NT2/D1 (cell line): ENCODE measurements at regions not wholly inside any gene's neighbourhood (a gene's known extent, or its start where the extent isn't known, plus 50 kb on each side); places are given as distances from the start of the nearest gene placed in this dataset.
"Not testable (repeated sequence)": the region's sequence is repeated elsewhere in the genome, so short reads cannot be mapped to it uniquely, and the experiment has no call there.

Source experiments
- DNase-seq: peaks from one replicate; pipeline ENCODE4 v3.0.0-alpha.2; 2011; ENCODE audit warnings: low read depth, low spot score
- H3K27me3 ChIP-seq: 2 replicates; pipeline ENCODE4 v1.6.0; 2011; ENCODE audit warnings: mild to moderate bottlenecking; ENCODE audit not compliant: insufficient read length, insufficient read depth
- H3K36me3 ChIP-seq: 2 replicates; pipeline ENCODE4 v1.6.1; 2011; ENCODE audit warnings: mild to moderate bottlenecking, low read length, mixed read lengths; ENCODE audit not compliant: insufficient read depth, insufficient read length
- H3K4me1 ChIP-seq: 2 replicates; pipeline ENCODE4 v1.5.1; 2011; ENCODE audit not compliant: insufficient read depth, insufficient read length
- H3K4me3 ChIP-seq: 2 replicates; pipeline ENCODE4 v1.5.1; 2011; ENCODE audit warnings: low read depth; ENCODE audit not compliant: insufficient read length
- H3K9ac ChIP-seq: 2 replicates; pipeline ENCODE4 v1.6.0; 2011; ENCODE audit warnings: low read depth; ENCODE audit not compliant: insufficient read length
- H3K9me3 ChIP-seq: 2 replicates; pipeline ENCODE4 v1.5.1; 2011; ENCODE audit warnings: mild to moderate bottlenecking, low read length; ENCODE audit not compliant: insufficient read depth
- SUZ12 ChIP-seq: IDR thresholded peaks from 2 replicates; pipeline ENCODE4 v1.6.1; 2011; ENCODE audit not compliant: insufficient read length, insufficient read depth; ENCODE audit errors: extremely low read depth
- YY1 ChIP-seq: IDR thresholded peaks from 2 replicates; pipeline ENCODE4 v1.6.1; 2011; ENCODE audit not compliant: insufficient read length, insufficient read depth
- ZNF274 ChIP-seq: IDR thresholded peaks from 2 replicates; pipeline ENCODE4 v1.6.1; 2011; ENCODE audit warnings: mild to moderate bottlenecking, low read depth, low read length

DNA sequence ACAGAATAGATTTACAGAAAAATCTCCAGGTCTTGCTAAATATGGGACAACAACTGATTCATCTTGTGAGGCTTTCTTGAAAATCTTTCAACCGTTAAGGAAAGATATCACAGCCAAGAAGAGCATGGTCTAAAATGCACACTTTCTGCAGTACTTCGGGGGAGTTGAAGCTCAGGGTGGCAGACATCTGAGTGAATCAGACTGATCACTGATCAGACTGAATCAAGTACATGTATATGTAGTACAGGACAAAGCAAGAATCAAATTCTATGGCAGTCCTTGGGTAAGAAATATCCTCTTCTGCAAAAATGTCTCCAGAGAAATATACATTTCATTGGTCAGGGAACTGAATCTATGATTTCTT is 212.4 kb upstream of the SPAG17 start:
- H3K36me3 ChIP-seq, result no peaks in the 10 kb centered on the region
- H3K4me3 ChIP-seq, result no peak overlapping the region
- H3K4me1 ChIP-seq, result no peaks in the 10 kb centered on the region
- TF ChIP-seq ZNF274 (no peak), SUZ12 (no peak), YY1 (no peak)
- H3K9me3 ChIP-seq, result no peaks in the 10 kb centered on the region
- no peaks in the 10 kb centered on the region for H3K27me3 ChIP-seq
- no peak overlapping the region for H3K9ac ChIP-seq
- DNase-seq, result no peak

DNA sequence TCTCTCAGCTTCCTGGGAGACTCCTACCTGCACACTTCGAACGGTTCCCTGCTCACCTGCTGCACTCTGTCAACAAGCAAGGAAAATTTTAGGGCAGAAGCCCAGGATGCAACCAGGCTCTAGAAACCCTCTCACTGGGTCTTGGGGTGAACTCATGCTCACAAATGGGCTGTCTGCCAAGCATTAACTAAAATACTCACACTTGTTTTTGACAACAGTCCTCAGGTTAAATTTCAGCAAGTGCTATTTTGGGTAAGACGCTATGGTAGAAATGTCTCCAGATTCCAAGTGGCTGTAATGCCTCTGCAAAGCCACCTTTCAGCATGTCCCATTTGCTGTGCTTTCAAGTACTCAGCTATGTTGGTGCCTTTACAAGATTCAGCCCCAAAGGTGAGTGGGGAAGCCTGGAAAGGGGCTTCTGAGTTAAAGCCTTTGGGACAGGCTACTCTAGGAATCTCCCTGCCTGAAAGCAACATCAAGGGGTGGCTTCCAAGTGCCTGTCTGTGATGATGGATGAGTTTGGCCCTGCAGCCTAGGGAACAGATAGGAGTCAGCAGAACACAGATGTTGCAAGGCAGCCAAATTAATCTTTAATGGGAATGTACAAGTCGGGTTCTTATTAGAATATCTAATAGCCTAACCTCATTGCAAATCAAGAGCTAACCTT is 211.9 kb upstream of the SPAG17 start:
- no peaks in the 10 kb centered on the region for H3K36me3 ChIP-seq
- TF ChIP-seq SUZ12 (no peak), ZNF274 (no peak), YY1 (no peak)
- no peaks in the 10 kb centered on the region for H3K9me3 ChIP-seq
- H3K27me3 ChIP-seq, result no peaks in the 10 kb centered on the region
- no peak overlapping the region for H3K4me3 ChIP-seq
- no peaks in the 10 kb centered on the region for H3K4me1 ChIP-seq
- no peak for DNase-seq
- H3K9ac ChIP-seq, result no peak overlapping the region

DNA sequence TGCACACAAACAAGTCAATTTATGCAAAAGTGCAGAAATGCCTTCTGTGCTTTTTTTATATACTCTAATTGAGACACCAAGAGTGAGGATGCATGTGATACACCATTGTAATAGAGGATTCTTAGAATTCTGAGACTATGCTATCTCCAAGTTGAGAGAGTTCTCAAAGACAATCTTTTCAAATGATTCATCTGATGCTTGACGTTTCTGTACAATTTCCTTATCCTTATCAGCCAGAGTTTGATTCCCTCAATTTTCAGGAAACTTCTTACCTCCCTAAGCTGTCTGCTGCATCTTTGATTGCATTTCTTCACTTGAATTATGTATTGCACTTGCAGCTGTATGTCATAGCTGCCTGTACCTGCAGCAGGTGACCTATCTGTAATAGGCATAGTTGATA is 211.3 kb upstream of the SPAG17 start:
- Histone ChIP-seq H3K9me3 (no peaks in the 10 kb centered on the region), H3K27me3 (no peaks in the 10 kb centered on the region), H3K36me3 (no peaks in the 10 kb centered on the region), H3K9ac (no peak overlapping the region), H3K4me3 (no peak overlapping the region), H3K4me1 (no peaks in the 10 kb centered on the region)
- TF ChIP-seq SUZ12 (no peak), YY1 (no peak), ZNF274 (no peak)
- DNase-seq, result no peak

DNA sequence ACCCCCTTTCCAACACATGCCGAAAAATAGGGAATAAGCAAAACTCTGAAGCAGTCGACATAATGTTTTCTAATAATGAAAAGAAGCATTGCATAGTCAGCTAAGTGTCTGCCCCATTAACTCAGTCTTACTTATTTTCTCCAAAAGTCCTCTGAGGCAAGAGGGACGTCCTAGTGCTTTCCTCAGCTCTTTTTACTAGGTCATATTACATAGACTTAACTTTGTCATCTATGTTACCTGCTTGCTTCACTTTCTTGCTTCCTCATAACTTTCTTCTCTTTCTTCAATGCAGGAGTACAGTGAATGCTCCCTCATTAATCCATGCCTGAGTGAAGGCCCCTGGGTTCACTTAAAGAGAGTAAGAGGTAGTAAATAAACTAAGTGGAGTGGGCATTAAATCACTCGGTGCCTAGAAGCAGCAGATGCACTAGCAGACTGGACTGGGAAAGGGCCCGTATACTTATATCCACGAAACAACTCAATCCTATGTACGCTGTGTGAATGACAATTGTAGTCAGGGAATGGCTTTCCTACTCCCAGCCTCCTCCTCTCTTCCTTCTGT is 210.5 kb upstream of the SPAG17 start:
- Histone ChIP-seq H3K36me3 (no peaks in the 10 kb centered on the region), H3K9ac (no peak overlapping the region), H3K27me3 (no peaks in the 10 kb centered on the region), H3K4me1 (no peaks in the 10 kb centered on the region), H3K9me3 (no peaks in the 10 kb centered on the region), H3K4me3 (no peak overlapping the region)
- no peak for DNase-seq
- TF ChIP-seq ZNF274, result no peak
- TF ChIP-seq YY1, result no peak
- TF ChIP-seq SUZ12, result no peak

DNA sequence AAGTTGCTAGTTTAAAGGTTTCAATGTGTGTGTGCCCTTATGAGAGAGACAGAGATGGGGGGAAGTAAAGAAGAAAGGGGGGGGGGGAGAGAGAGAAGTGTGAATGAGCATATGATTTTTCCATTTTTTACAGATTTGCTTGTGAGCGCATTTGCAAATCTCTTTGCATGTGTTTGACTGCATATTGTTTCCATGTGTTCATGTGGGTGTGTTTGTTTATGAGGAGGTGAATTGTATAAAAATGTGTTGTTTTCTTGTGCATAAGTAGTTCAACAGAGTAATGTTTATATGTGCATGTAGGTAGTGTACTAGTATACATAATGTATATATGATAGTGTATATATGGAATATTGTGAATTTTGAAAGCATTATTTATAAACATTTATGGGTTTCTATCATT is 205.9 kb upstream of the SPAG17 start:
- H3K4me3 ChIP-seq, result no peak overlapping the region

DNA sequence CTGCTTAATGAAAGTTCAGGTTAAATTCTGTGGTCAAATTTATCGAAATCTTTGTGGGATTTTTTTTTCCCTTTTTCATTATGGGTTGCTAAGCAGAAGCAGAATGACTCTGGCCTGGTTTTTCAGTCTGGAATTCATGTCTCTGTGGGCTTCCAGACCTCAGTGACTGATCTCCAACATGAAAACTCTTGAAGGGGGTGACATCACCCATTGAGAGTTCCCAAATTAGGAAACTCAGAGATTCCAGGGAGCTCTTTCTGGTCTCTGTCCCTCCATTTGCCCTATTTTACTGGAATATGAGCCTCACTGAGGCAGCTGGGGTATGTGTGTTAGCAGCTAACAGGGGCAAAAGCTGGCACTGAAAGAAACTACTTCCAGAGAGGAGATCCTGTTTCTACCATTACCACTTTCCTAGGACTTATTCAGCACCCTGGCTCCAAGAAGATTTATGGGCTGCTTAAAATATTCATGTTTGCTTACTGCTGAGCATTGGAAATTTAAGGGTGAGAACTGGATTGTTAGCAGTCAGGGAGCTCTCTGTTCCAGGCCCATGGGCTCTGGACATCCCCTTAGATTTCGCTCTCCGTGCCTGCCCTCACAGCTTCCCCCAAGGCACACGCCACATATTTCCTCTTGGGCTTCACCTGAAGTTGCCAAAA is 203.4 kb upstream of the SPAG17 start:
- Histone ChIP-seq H3K4me3 (no peak overlapping the region), H3K9ac (no peak overlapping the region), H3K27me3 (no peaks in the 10 kb centered on the region), H3K36me3 (no peaks in the 10 kb centered on the region), H3K9me3 (no peaks in the 10 kb centered on the region), H3K4me1 (no peaks in the 10 kb centered on the region)
- no peak for DNase-seq
- TF ChIP-seq SUZ12 (no peak), YY1 (no peak), ZNF274 (no peak)

More for the DNA sequence above, 205.9 kb upstream of the SPAG17 start:
- H3K9me3 ChIP-seq, result no peaks in the 10 kb centered on the region
- no peaks in the 10 kb centered on the region for H3K27me3 ChIP-seq
- TF ChIP-seq YY1, result no peak
- TF ChIP-seq ZNF274, result no peak
- TF ChIP-seq SUZ12, result no peak
- no peaks in the 10 kb centered on the region for H3K4me1 ChIP-seq
- H3K9ac ChIP-seq, result no peak overlapping the region
- DNase-seq, result no peak
- H3K36me3 ChIP-seq, result no peaks in the 10 kb centered on the region

DNA sequence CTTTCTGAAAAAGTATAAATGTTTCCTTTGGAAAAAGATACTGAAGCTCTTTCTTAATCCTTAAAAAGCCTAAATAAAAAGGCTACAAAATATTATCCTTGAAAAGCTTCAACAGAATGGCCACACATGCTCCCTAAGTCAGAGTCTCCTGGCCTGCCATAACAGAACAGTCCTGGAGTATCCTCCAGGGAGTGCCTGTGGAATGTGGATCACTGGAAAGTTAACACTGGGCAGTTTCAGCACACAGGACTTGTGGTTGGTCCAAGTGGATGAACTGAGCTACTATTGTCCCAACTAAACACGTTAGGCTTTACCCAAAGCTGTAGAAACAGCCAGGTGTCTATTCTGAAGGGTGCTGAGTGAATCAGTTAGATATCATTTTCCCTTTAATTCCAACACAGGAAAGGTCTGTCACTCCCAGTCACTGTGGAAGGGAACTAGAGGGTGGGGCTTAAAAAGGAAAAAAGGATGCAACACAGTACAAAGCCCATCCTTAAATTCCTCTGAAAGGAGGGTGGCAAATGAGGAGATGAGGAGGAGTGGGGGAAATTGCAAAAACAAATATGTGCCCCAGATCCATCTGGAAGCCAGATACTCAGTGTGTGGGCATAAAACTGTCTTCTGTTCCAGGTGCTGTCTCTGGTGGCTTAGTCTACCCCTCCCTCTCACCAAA is 196.3 kb upstream of the SPAG17 start:
- Histone ChIP-seq H3K4me3 (no peak overlapping the region), H3K36me3 (no peaks in the 10 kb centered on the region), H3K9ac (no peak overlapping the region), H3K9me3 (peaks cover 10% of the 10 kb centered on the region; the same call in 1 of the 2 replicates), H3K27me3 (no peaks in the 10 kb centered on the region), H3K4me1 (no peaks in the 10 kb centered on the region)
- DNase-seq, result no peak
- no peak for TF ChIP-seq ZNF274
- no peak for TF ChIP-seq YY1
- no peak for TF ChIP-seq SUZ12

DNA sequence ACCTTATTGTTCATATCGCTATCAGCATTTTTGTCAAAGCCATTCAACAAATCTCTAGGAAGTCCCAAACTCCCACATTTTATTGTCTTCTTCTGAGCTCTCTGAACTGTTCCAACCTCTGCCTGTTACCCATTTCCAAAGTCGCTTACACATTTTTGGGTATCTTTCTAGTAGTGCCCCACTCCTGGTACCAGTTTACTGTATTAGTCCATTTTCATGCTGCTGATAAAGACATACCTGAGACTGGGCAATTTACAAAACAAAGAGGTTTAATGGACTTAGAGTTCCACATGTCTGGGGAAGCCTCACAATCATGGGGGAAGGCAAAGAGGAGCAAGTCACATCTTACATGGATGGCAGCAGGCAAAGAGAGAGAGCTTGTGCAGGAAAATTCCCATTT is 192.2 kb upstream of the SPAG17 start:
- H3K4me1 ChIP-seq, DNase-seq, H3K4me3 ChIP-seq, H3K36me3 ChIP-seq, H3K9ac ChIP-seq, H3K27me3 ChIP-seq: not testable (repeated sequence)
- H3K9me3 ChIP-seq, result peaks cover 17% of the 10 kb centered on the region; the same call in 1 of the 2 replicates
